ENCODE measurements at regions not wholly inside any gene's neighbourhood (a gene's known extent, or its start where the extent isn't known, plus 50 kb on each side); places are given as distances from the start of the nearest gene placed in this dataset.

GRCh38 chr1:47650611-47651010 lies 212.8 kb downstream of the FOXD2 start:
- Histone ChIP-seq H2BK15ac (ENCODE audit: low read depth, poor library complexity, severe bottlenecking) (peak overlapping the region; percentile 64), H3K9me3 (ENCODE audit: control insufficient read depth, low read length) (no peaks in the 10 kb centered on the region)
- WGBS, result no CpG with 5 or more reads among the region's 1 CpG

DNA sequence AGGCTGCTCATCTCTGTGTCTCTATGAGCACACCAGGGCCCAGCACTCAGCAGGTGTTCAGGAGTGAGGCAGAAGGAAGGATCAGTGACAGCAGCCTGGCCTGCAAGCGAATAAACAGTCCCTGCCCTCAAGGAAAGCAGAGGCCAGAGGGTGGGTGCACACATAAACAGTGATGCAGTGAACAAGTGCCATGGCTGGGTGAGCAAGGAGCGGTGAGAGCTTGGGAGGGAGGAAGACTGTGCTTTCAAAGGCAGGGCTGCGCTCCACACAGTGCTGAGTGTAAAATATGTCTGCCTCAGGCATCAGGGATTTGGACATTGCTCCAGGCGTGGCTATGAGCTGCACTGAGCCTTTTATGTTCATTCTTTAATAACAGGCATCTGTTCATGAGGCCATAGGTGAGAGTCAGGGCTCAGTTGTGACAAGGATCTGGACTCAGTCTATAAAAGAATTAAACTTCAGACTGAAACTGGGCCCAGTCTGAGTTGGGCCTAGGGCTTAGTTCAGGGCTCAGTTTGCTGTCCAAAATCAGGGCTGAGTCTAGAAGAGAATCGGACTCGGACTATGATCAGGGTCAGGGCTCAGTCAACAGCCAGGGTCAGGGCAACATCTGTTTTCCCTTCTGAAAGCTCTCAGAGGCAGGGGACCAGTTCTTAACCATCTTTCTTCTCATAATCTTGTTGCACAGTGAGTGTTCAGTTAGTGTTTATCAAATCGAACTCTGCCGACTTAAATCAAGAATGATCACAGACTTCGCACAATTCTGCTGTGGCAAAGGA lies 213.7 kb downstream of the FOXD2 start:
- Histone ChIP-seq H3K9me3 (ENCODE audit: control insufficient read depth, low read length) (no peaks in the 10 kb centered on the region), H3K4me2 (ENCODE audit: low read length, poor library complexity, severe bottlenecking) (no peak overlapping the region), H3K4me3 (ENCODE audit: insufficient read depth in 1 of 2, low read depth in 1 of 2, low read length in 2 of 2) (no peak overlapping the region), H4K8ac (ENCODE audit: low read length) (no peak overlapping the region), H3K4ac (ENCODE audit: low read depth in 1 of 2, low read length in 2 of 2) (no peak overlapping the region), H2BK12ac (ENCODE audit: low read length in 2 of 2) (no peak overlapping the region), H3K4me1 (ENCODE audit: control insufficient read depth, insufficient read depth, low read depth, low read length) (peaks cover 3% of the 10 kb centered on the region), H3K23ac (ENCODE audit: low read length in 2 of 2) (no peak overlapping the region), H3K18ac (ENCODE audit: low read depth in 1 of 2, low read length in 2 of 2) (no peak overlapping the region), H2BK15ac (ENCODE audit: low read depth, poor library complexity, severe bottlenecking) (no peak overlapping the region), H2BK120ac (ENCODE audit: low read depth, low read length) (no peak overlapping the region), H2AK5ac (ENCODE audit: low read length, severe bottlenecking) (no peak overlapping the region), H3K27ac (ENCODE audit: low read length, poor library complexity, severe bottlenecking) (no peak overlapping the region), H3K14ac (ENCODE audit: low read length in 2 of 2) (no peak overlapping the region), H2AFZ (ENCODE audit: low read depth, low read length) (no peak overlapping the region), H4K91ac (ENCODE audit: low read length) (peak overlapping the region; percentile 31), H3K9ac (ENCODE audit: low read length) (no peak overlapping the region), H3K27me3 (ENCODE audit: control insufficient read depth in 1 of 2, insufficient read depth in 1 of 2, low read length in 2 of 2) (peaks cover 10 to 21% of the 10 kb centered on the region in 2 experiments), H2BK5ac (ENCODE audit: low read depth, low read length, poor library complexity, severe bottlenecking) (no peak overlapping the region), H3K36me3 (ENCODE audit: control insufficient read depth in 1 of 2, insufficient read depth in 2 of 2, low read depth in 1 of 2, low read length in 2 of 2) (no peaks in the 10 kb centered on the region), H3K79me1 (replicated peaks; ENCODE audit: low read length, poor library complexity, severe bottlenecking) (no peaks in the 10 kb centered on the region)
- no peak for DNase-seq
- whole genome bisulfite sequencing, result 85% methylated on average over 9 of the region's 9 CpGs

More at GRCh38 chr1:47650611-47651010, 212.8 kb downstream of the FOXD2 start:
- no peak overlapping the region for H3K4me3 ChIP-seq (ENCODE audit: insufficient read depth in 1 of 2, low read depth in 1 of 2, low read length in 2 of 2)
- H2BK120ac ChIP-seq (ENCODE audit: low read depth, low read length), result no peak overlapping the region
- no peak overlapping the region for H3K4me2 ChIP-seq (ENCODE audit: low read length, poor library complexity, severe bottlenecking)
- no peak overlapping the region for H2AK5ac ChIP-seq (ENCODE audit: low read length, severe bottlenecking)
- H3K23ac ChIP-seq (ENCODE audit: low read length in 2 of 2), result no peak overlapping the region
- H3K36me3 ChIP-seq (ENCODE audit: control insufficient read depth in 1 of 2, insufficient read depth in 2 of 2, low read depth in 1 of 2, low read length in 2 of 2), result no peaks in the 10 kb centered on the region
- H3K27me3 ChIP-seq (ENCODE audit: control insufficient read depth in 1 of 2, insufficient read depth in 1 of 2, low read length in 2 of 2), result peaks cover 11 to 25% of the 10 kb centered on the region in 2 experiments
- no peaks in the 10 kb centered on the region for H3K79me1 ChIP-seq (replicated peaks; ENCODE audit: low read length, poor library complexity, severe bottlenecking)
- H2BK12ac ChIP-seq (ENCODE audit: low read length in 2 of 2), result no peak overlapping the region
- no peak overlapping the region for H2BK5ac ChIP-seq (ENCODE audit: low read depth, low read length, poor library complexity, severe bottlenecking)
- H3K18ac ChIP-seq (ENCODE audit: low read depth in 1 of 2, low read length in 2 of 2), result no peak overlapping the region
- H3K9ac ChIP-seq (ENCODE audit: low read length), result no peak overlapping the region
- peaks cover 3% of the 10 kb centered on the region for H3K4me1 ChIP-seq (ENCODE audit: control insufficient read depth, insufficient read depth, low read depth, low read length)
- DNase-seq, result no peak
- no peak overlapping the region for H2AFZ ChIP-seq (ENCODE audit: low read depth, low read length)
- no peak overlapping the region for H3K27ac ChIP-seq (ENCODE audit: low read length, poor library complexity, severe bottlenecking)
- no peak overlapping the region for H3K4ac ChIP-seq (ENCODE audit: low read depth in 1 of 2, low read length in 2 of 2)
- no peak overlapping the region for H4K91ac ChIP-seq (ENCODE audit: low read length)
- H3K14ac ChIP-seq (ENCODE audit: low read length in 2 of 2), result no peak overlapping the region
- no peak overlapping the region for H4K8ac ChIP-seq (ENCODE audit: low read length)

- peaks cover 0 to 13% of the 10 kb centered on the region in 2 experiments for H3K27me3 ChIP-seq (ENCODE audit: control insufficient read depth in 1 of 2, insufficient read depth in 1 of 2, low read length in 2 of 2)
- H4K91ac ChIP-seq (ENCODE audit: low read length), result no peak overlapping the region
- H3K9ac ChIP-seq (ENCODE audit: low read length), result no peak overlapping the region
- no peak overlapping the region for H3K23ac ChIP-seq (ENCODE audit: low read length in 2 of 2)
- DNase-seq, result no peak
- H3K18ac ChIP-seq (ENCODE audit: low read depth in 1 of 2, low read length in 2 of 2), result no peak overlapping the region
- H4K8ac ChIP-seq (ENCODE audit: low read length), result no peak overlapping the region
- H2AFZ ChIP-seq (ENCODE audit: low read depth, low read length), result no peak overlapping the region
- H3K36me3 ChIP-seq (ENCODE audit: control insufficient read depth in 1 of 2, insufficient read depth in 2 of 2, low read depth in 1 of 2, low read length in 2 of 2), result no peaks in the 10 kb centered on the region
- H3K4me3 ChIP-seq (ENCODE audit: insufficient read depth in 1 of 2, low read depth in 1 of 2, low read length in 2 of 2), result no peak overlapping the region
- H2BK120ac ChIP-seq (ENCODE audit: low read depth, low read length), result no peak overlapping the region
- no peak overlapping the region for H2BK15ac ChIP-seq (ENCODE audit: low read depth, poor library complexity, severe bottlenecking)
- no peaks in the 10 kb centered on the region for H3K9me3 ChIP-seq (ENCODE audit: control insufficient read depth, low read length)
- no peak overlapping the region for H2BK12ac ChIP-seq (ENCODE audit: low read length in 2 of 2)
- H2BK5ac ChIP-seq (ENCODE audit: low read depth, low read length, poor library complexity, severe bottlenecking), result no peak overlapping the region
- H3K4me1 ChIP-seq (ENCODE audit: control insufficient read depth, insufficient read depth, low read depth, low read length), result no peaks in the 10 kb centered on the region
- H3K79me1 ChIP-seq (replicated peaks; ENCODE audit: low read length, poor library complexity, severe bottlenecking), result no peaks in the 10 kb centered on the region
- H3K4ac ChIP-seq (ENCODE audit: low read depth in 1 of 2, low read length in 2 of 2), result no peak overlapping the region
- H3K27ac ChIP-seq (ENCODE audit: low read length, poor library complexity, severe bottlenecking), result no peak overlapping the region
- WGBS, result 59% methylated on average over 5 of the region's 5 CpGs
- no peak overlapping the region for H3K14ac ChIP-seq (ENCODE audit: low read length in 2 of 2)
- no peak overlapping the region for H2AK5ac ChIP-seq (ENCODE audit: low read length, severe bottlenecking)
- H3K4me2 ChIP-seq (ENCODE audit: low read length, poor library complexity, severe bottlenecking), result no peak overlapping the region
Measured at GRCh38 chr1:47655521-47656300, 217.9 kb downstream of the FOXD2 start.

Data from mesenchymal stem cell (in vitro differentiated cells and primary cell).